Fibroblast of mammary gland (primary cell): ENCODE measurements at regions not wholly inside any gene's neighbourhood (a gene's known extent, or its start where the extent isn't known, plus 50 kb on each side); places are given as distances from the start of the nearest gene placed in this dataset.
A peak's percentile ranks its signal among the peaks of the same experiment; 100 is the strongest.

ENCODE experiments used
- DNase-seq: peaks from one replicate; pipeline ENCODE4 v3.0.0-alpha.2; 2010; ENCODE audit warnings: low read depth
- H3K4me3 ChIP-seq: 2 replicates; pipeline ENCODE4 v1.5.1; 2011; ENCODE audit warnings: low read depth, mild to moderate bottlenecking, low read length, moderate library complexity; ENCODE audit not compliant: control insufficient read depth
- CTCF ChIP-seq: conservative IDR thresholded peaks from 2 replicates; pipeline ENCODE4 v1.5.1; 2011; ENCODE audit warnings: low read depth, low read length, inconsistent platforms; ENCODE audit not compliant: control insufficient read depth, insufficient read depth

GRCh38 chr3:65181391-65181871 is 493.6 kb upstream of the ADAMTS9 start:
- peak; percentile 49 for DNase-seq
- no peak overlapping the region for H3K4me3 ChIP-seq
- no peak for TF ChIP-seq CTCF

- TF ChIP-seq CTCF = no peak
- no peak overlapping the region for H3K4me3 ChIP-seq
- DNase-seq = peak; percentile 47
Observed at GRCh38 chr3:65178703-65179102, 490.9 kb upstream of the ADAMTS9 start.

GRCh38 chr3:65177960-65178376 is 490.2 kb upstream of the ADAMTS9 start:
- no peak overlapping the region for H3K4me3 ChIP-seq
- no peak for TF ChIP-seq CTCF
- peak; percentile 20 for DNase-seq

GRCh38 chr3:65174713-65175112 is 486.9 kb upstream of the ADAMTS9 start:
- H3K4me3 ChIP-seq = no peak overlapping the region
- TF ChIP-seq CTCF = no peak
- no peak for DNase-seq

- H3K4me3 ChIP-seq = no peak overlapping the region
- TF ChIP-seq CTCF = no peak
- DNase-seq = peak; percentile 62
Observed at GRCh38 chr3:65173841-65174240, 486.0 kb upstream of the ADAMTS9 start.

- no peak for TF ChIP-seq CTCF
- no peak for DNase-seq
- H3K4me3 ChIP-seq = no peak overlapping the region
Observed at GRCh38 chr3:65172209-65172608, 484.4 kb upstream of the ADAMTS9 start.
